ENCODE measurements at regions not wholly inside any gene's neighbourhood (a gene's known extent, or its start where the extent isn't known, plus 50 kb on each side); places are given as distances from the start of the nearest gene placed in this dataset.

- TF ChIP-seq POLR2A (IDR thresholded peaks at IDR 0.05): no peak
- TF ChIP-seq CTCF (IDR thresholded peaks at IDR 0.05): no peak
These were observed 650.2 kb downstream of the INHBA start for GRCh38 chr7:41052736-41053135.
